ENCODE measurements at regions not wholly inside any gene's neighbourhood (a gene's known extent, or its start where the extent isn't known, plus 50 kb on each side); places are given as distances from the start of the nearest gene placed in this dataset.

- no peak overlapping the region for H3K4me3 ChIP-seq (ENCODE audit: low read depth, low read length)
- DNase-seq (ENCODE audit: low read depth) = no peak
Measured at GRCh38 chr14:101112351-101113107, 209.0 kb upstream of the RTL1 start.

- H3K4me3 ChIP-seq (ENCODE audit: low read depth, low read length) = no peak overlapping the region
- DNase-seq (ENCODE audit: low read depth) = no peak
Measured at GRCh38 chr14:101113108-101113612, 209.6 kb upstream of the RTL1 start.

DNA sequence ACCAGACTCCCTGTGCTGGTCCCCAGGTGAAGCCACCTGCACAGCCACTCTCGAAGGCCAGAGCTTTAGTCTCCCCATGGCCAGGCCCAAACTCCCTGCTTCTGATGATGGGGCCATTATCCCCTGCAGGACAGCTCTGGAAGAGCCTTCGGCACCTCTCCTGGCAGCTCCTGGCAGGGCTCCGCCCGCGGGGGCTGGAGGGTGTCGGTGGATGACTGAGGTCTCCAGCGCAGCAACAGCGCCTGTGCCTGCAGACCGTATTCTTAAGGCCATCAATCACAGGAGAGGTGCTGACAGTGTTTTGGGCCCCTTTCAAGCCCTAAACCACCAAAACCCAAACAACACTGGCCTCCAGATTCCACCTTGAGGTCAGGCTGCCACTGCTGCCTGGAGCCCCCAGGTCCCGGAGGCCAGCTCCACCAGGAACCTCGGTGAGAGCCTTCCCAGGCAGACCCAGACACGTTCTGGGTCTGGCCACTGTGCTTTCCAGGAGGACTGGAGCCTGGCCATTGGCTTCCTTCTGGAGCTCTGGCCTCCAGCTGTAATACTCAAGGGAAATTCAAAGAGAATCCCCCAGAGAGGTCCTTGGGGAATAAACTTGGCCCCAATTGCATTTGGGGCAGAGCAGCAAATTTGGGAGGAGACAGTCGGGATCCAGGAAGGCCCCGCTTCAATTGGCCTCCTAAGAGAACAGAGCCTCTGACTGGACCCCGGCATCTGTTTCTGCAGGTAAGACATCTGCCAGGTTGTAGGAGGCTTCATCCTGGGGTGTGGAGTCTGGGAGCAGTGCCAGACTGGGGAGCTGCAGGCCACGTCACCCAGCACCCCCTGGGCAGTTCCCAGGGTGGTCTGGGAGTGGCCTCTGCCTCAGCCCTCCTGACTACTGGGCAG is 210.6 kb upstream of the RTL1 start:
- no peak for DNase-seq (ENCODE audit: low read depth)
- no peak overlapping the region for H3K4me3 ChIP-seq (ENCODE audit: low read depth, low read length)

DNA sequence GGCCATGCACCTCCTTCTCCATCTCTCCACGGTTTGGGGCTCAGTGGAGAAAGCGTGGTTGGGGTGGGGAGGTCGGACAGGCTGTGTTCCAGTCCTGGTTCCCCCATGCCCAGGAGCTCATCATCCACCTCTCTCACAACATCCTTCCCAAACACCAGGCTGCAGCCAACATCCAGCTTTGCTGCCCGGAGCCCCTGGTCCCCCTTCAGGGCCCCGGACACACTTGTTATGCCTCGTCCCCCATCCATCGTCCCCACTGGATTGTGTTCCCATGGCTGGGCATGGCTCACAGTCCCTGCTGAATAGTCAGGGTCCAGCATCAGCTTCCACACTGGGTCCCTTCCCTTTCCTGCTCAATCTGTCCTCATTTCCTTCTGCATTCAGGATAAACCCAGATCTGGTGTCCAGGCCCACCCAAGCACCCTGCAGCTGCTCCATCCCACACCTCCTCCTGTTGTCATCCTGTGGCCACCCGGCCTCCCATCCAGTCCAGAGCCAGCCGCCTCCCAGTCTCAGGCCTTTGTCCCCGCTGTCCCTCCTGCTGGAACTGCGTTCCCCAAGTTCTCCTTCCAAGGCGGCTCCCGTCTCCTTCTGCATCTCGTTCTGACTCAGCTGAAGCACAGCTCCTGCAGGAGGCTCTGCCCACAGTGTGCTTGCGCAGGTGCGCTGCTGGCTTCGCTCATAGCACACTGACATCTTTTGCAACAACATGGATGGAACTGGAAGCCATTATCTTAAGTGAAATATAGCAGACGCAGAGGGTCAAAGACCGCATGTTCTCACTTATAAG is 211.4 kb upstream of the RTL1 start:
- no peak for DNase-seq (ENCODE audit: low read depth)
- no peak overlapping the region for H3K4me3 ChIP-seq (ENCODE audit: low read depth, low read length)

GRCh38 chr14:101115652-101116051 is 212.1 kb upstream of the RTL1 start:
- no peak for DNase-seq (ENCODE audit: low read depth)
- H3K4me3 ChIP-seq (ENCODE audit: low read depth, low read length) = no peak overlapping the region

- no peak overlapping the region for H3K4me3 ChIP-seq (ENCODE audit: low read depth, low read length)
- DNase-seq (ENCODE audit: low read depth) = no peak
Measured at GRCh38 chr14:101116065-101116464, 212.5 kb upstream of the RTL1 start.

DNA sequence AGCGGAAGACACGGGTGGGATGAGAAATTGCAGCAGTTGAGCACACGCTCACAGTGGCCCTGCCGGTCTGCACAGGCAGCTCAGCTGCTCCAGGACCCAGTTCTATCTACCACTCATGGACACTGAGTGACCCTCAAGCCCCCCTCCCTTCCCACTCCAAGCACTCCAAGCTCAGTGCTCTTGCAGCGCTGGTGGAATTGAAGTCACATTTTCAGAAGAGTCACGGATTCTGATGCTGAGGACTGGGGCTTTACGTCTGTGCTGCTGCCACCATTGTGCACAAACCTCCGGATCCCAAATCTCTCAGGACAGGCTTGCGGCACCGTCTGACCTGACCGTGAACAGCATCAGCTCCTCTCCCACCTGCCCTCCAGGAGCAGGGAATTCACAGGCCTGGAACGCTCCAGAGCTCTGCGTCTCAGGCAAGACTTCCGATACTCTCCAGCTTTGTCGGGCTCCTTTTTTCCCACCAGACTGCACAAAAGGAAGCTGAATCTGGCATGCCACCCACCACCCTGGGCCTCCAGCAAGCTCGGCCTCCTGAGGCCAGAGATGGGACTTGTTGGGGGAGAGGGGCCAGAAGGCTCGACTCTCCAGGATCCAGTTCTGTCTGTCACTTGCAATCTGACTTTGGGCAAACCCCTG is 213.1 kb upstream of the RTL1 start:
- H3K4me3 ChIP-seq (ENCODE audit: low read depth, low read length) = no peak overlapping the region
- DNase-seq (ENCODE audit: low read depth) = no peak

DNA sequence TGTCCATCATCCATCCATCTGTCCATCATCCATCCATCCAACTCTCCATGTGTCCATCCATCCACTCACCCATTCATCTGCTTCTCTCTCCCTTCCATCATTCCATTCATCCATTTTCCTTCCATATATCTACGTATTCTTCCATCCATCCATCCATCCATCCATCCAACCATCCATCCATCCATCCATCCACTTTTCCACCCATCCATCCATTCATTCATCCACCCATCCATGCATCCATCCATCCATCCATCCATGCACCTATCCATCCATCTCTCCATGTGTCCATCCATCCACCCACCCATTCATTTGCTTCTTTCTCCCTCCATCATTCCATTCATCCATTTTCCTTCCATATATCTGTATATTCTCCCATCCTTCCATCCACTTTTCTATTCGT is 214.0 kb upstream of the RTL1 start:
- no peak for DNase-seq (ENCODE audit: low read depth)
- no peak overlapping the region for H3K4me3 ChIP-seq (ENCODE audit: low read depth, low read length)

DNA sequence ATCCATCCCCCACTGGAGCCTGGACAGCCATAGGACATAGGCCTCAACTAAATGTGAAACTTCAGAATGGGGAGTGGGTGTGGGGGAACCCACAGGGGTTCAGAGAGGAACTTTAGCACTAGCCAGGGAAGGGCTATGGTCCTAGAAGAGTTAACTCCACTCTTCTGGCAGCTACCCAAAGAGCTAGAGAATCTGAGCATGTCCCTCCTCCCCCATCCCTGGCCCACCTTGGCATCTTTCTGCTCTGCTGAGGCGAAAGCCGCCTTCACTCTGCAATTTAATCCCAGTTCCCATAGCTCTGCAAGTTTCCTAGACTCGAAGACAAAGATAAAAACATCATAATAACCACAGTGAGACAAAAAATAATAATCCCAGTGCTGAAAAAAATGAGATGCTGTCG is 214.7 kb upstream of the RTL1 start:
- no peak overlapping the region for H3K4me3 ChIP-seq (ENCODE audit: low read depth, low read length)
- DNase-seq (ENCODE audit: low read depth) = no peak

DNA sequence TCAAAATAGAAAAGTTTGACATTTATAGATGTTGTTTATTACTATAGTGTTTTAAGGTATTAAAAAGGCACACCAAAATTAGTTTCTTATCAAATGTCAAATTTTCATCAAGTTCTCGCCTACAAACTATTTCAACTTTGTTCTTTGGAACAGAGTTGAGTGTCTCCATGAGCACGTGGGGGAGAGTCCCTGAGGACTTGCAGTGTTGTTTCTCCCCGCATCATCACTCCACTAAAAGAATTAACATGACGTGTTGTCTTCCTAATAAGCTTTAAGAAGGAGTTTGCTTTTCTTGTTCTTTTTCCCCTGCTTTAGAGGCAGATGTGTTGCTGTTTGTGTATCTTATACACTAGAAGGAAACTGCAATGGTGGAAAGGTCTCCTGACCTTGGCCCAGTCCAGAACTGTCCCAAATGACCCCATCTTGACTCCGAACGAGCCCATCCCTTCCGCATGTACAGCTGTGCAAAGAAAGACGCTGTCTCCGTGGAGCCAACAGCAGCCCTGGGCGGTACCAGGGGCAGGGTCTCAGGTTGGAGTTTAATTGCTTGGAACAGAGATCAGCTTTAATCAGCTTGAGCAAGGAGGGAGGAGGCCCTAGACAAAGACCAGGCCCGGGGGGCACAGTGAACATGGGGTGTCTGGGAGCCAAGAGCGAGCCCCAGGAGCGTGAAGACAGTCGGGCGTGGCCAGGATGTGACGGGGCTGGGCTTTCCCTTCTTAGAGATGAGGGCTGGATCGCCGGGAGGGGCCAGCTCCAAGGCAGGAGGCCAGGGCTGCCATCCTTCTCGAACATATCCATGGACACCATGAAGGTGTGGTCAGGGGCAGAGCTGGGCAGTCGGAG is 215.4 kb upstream of the RTL1 start:
- no peak overlapping the region for H3K4me3 ChIP-seq (ENCODE audit: low read depth, low read length)

GRCh38 chr14:101119830-101120571 is 216.5 kb upstream of the RTL1 start:
- no peak for DNase-seq (ENCODE audit: low read depth)
- no peak overlapping the region for H3K4me3 ChIP-seq (ENCODE audit: low read depth, low read length)

More for the DNA sequence above, 215.4 kb upstream of the RTL1 start:
- DNase-seq (ENCODE audit: low read depth) = no peak

GRCh38 chr14:101120641-101121507 is 217.4 kb upstream of the RTL1 start:
- no peak overlapping the region for H3K4me3 ChIP-seq (ENCODE audit: low read depth, low read length)
- DNase-seq (ENCODE audit: low read depth) = no peak

DNA sequence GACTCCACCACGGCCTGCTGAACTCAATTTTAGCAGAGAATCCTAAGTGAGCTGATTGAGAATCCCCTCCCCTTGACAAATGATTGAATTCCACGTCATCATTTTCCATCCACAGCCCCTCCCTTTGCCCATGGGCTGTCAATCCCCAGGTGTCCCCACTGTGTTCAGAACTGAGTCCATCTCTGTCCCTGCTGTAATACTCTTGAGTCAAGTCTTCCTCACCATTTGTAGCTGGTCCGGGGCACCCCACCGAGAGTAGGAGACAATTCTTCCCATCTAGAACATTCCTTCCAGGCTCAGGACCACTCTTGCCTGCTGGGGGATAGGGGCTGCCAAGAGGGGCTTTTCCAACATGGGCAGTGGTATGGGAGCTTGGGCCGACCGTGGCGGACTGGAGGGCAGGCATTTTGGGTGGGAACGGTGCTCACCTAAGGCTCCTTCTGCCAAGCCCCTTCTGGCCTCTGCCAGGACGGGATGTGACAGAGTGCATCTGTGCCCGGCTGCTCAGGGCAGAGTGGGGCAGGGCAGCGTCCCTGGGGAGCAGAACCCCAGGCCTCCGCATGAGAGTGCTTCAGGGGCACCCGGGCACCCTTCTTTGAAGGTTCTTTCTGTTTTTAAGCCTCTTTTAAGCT is 218.1 kb upstream of the RTL1 start:
- no peak for DNase-seq (ENCODE audit: low read depth)
- H3K4me3 ChIP-seq (ENCODE audit: low read depth, low read length) = no peak overlapping the region

DNA sequence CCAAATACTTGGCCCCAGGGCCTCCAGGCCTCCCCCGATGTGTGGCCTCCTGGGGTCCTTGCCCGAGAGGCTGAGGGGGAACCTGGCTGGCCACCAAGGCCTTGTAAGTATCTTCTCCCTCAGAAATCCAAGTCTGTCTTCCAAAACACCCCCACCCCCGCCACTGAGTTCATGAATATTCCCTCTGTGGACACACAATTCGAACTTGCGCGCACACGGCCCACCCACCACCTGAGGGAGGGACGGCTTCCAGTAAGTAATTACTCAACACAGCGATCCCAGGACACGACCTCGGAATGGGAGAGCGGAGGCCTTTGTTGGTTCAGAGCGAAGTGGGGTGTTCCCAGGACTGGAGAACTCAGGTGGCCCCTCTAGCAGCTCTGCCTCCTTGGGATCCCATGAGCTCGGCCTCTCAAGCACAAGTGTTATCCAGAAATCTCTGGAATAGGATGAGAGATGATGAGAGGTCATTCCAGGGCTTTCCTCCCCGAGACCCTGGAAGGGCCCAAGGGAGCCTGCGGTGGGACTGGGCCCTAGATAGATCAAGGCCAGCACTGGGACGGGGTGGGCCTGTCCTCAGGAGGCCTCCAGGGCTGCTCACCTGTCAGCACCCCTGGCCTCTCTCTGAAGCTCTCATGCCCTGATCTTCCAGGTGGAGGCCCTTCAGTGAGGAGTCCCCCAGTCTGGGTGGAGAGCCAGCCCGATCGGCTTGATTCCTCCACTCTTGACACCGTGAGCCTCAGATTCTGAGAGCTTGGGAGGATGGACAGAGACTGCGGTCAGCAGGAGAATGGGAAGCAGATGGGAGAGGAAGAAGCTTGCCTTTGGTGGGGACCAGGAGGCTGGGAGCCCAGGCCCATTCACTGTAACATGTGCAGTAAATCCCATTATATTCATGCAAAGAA is 219.0 kb upstream of the RTL1 start:
- no peak overlapping the region for H3K4me3 ChIP-seq (ENCODE audit: low read depth, low read length)
- no peak for DNase-seq (ENCODE audit: low read depth)

DNA sequence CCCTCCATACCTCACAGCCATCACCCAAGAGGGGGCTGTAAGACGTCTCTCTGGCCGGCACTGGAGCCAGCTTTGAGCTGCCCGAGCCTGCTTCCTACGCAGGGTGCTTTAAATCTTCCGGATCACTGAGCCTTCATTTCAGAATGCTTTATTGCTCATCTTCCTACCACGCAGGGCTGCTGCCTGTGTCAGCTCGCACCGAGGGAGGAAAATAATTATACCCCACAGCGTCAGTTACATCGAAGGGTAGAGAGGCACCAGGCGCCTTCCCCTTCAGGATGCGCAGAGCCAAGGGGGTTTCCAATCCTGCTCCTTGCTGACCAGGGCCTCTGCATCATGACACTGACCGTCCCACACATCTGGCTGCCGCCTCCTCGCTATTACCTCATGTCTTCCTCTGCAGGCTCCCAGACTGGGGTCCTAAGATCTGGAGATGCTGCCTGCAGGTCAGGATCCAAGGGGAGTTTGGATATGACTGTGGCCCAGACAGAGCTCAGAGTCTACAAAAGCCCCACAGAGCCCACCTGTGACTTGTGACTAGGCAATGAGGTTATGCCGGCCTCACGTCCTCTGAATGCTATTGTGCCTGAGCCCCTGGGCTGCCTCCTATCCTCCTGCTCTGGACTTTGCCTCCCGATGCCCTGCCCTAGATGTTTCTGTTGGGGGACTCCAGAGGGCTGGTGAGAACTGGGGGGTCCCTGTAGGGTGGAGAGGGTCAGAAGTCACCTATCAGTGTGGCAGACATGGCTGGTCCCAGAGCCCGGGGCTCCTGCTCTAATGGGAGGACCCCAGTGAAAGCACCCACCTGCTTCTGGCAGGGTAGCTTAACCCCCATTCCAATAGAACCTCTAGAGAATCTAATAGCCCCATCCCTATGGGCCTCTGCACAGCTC is 220.3 kb upstream of the RTL1 start:
- no peak for DNase-seq (ENCODE audit: low read depth)
- H3K4me3 ChIP-seq (ENCODE audit: low read depth, low read length) = no peak overlapping the region

Measured in skeletal muscle cell (primary cell).